Spleen (tissue), 11 donors: ENCODE measurements at regions not wholly inside any gene's neighbourhood (a gene's known extent, or its start where the extent isn't known, plus 50 kb on each side); places are given as distances from the start of the nearest gene placed in this dataset.

Experiments used
- DNase-seq: peaks from one replicate; pipeline ENCODE4 v3.0.0-alpha.2; 2020
- H3K27ac ChIP-seq, 8 donors: fragments of 200-600 bp; sonication (generic) in 7 of 8; 1 replicate in 4 of 8; 2 replicates in 4 of 8; pipeline versions ENCODE4 v1.5.0 to v1.8.0; 2016 to 2021; ENCODE audit warnings: inconsistent platforms in 4 of 8, mild to moderate bottlenecking in 4 of 8, moderate library complexity in 1 of 8
- H3K27me3 ChIP-seq, 7 donors: fragments of 200-600 bp; sonication (generic) in 6 of 7; replicated peaks in 1 of 7; 1 replicate in 4 of 7; 2 replicates in 3 of 7; pipeline versions ENCODE4 v1.5.0 to v1.8.0; 2016 to 2021; ENCODE audit warnings: inconsistent platforms in 3 of 7, mild to moderate bottlenecking in 1 of 7
- H3K36me3 ChIP-seq, 6 donors: fragments of 200-600 bp; sonication (generic) in 5 of 6; 1 replicate in 4 of 6; 2 replicates in 2 of 6; pipeline versions ENCODE4 v1.5.0 to v1.8.0; 2016 to 2021; ENCODE audit warnings: inconsistent platforms in 2 of 6
- H3K4me1 ChIP-seq, 6 donors: fragments of 200-600 bp; sonication (generic) in 5 of 6; 1 replicate in 3 of 6; 2 replicates in 3 of 6; pipeline versions ENCODE4 v1.5.0 to v1.8.0; 2016 to 2021; ENCODE audit warnings: inconsistent platforms in 3 of 6
- H3K4me3 ChIP-seq, 8 donors: fragments of 200-600 bp; sonication (generic) in 7 of 8; 1 replicate in 4 of 8; 2 replicates in 4 of 8; pipeline versions ENCODE4 v1.5.0 to v1.8.0; 2016 to 2021; ENCODE audit warnings: inconsistent platforms in 4 of 8, mild to moderate bottlenecking in 4 of 8, moderate library complexity in 2 of 8
- H3K9me3 ChIP-seq, 8 donors: fragments of 200-600 bp; sonication (generic) in 7 of 8; 1 replicate in 4 of 8; 2 replicates in 4 of 8; pipeline versions ENCODE4 v1.5.0 to v1.8.0; 2016 to 2021; ENCODE audit warnings: inconsistent platforms in 4 of 8
- CTCF ChIP-seq, 11 experiments: fragments of 200-600 bp in 7 of 11; fragments of 450-650 bp in 4 of 11; sonication (generic) in 4 of 11; IDR thresholded peaks in 8 of 11; conservative IDR thresholded peaks in 3 of 11; 1 replicate in 7 of 11; 2 replicates in 4 of 11; pipeline versions ENCODE4 v1.4.0 to v1.8.0; 2016 to 2021; ENCODE audit warnings: antibody characterized with exemption in 11 of 11, inconsistent platforms in 4 of 11, mild to moderate bottlenecking in 1 of 11
- POLR2A ChIP-seq, 3 donors: fragments of 450-650 bp; IDR thresholded peaks; one replicate each; pipeline ENCODE4 v1.5.1; 2017; ENCODE audit warnings: antibody characterized with exemption in 3 of 3, mild to moderate bottlenecking in 1 of 3
- POLR2AphosphoS5 ChIP-seq, 3 donors: sonication (generic); formaldehyde crosslinking; IDR thresholded peaks; one replicate each; pipeline ENCODE4 v1.5.1; 2017; ENCODE audit warnings: antibody characterized with exemption in 3 of 3
- WGBS, 5 donors: extraction: QIAGEN DNeasy Blood & Tissue Kit in 3 of 5; methylation state at CpG; one replicate each; pipeline versions ENCODE4 v1.1.5 to v1.1.7; 2013 to 2018; 5-methylcytosine and 5-hydroxymethylcytosine counted together
- intact Hi-C: fragments of 100-400 bp; cut with DNase I; formaldehyde crosslinking; loops from one replicate; pipeline ENCODE4 v1.15.0; 2023; ENCODE audit warnings: low total_unique reads
- donor health status: healthy with polysubstance abuse.
- donor health status: DM: no; HTN: no; CAD: no; lungs with moderate emphysema.
- donor health status: DM: no; HTN: no; CAD: no.
- donor health status: Bipolar disorder and iron deficiency.
- donor health status: healthy.
- donor health status: DM: no; HTN: no; CAD: no.
- donor health status: DM: yes; HTN: yes; CAD: no.

GRCh38 chr7:46220066-46220630 lies 299.1 kb upstream of the IGFBP3 start:
- intact Hi-C loops = no loop called here
- 68 to 88% (median 81%) methylated on average over 6 to 7 of the region's 7 CpGs for WGBS, 5 donors
- no peaks in the 10 kb centered on the region for H3K27me3 ChIP-seq

GRCh38 chr7:46218461-46219200 lies 297.6 kb upstream of the IGFBP3 start:
- no peak overlapping the region for H3K27ac ChIP-seq
- DNase-seq = no peak
- no peaks in the 10 kb centered on the region for H3K4me1 ChIP-seq
- no peaks in the 10 kb centered on the region for H3K27me3 ChIP-seq
- TF ChIP-seq POLR2A (IDR thresholded peaks at IDR 0.05) (no peak), POLR2AphosphoS5 (IDR thresholded peaks at IDR 0.05) (no peak), CTCF (IDR thresholded peaks at IDR 0.05 in 8 of 11, conservative IDR thresholded peaks at IDR 0.05 in 3 of 11) (no peak)
- no peak overlapping the region for H3K4me3 ChIP-seq
- no peaks in the 10 kb centered on the region for H3K36me3 ChIP-seq
- intact Hi-C loops = no loop called here
- no peaks in the 10 kb centered on the region for H3K9me3 ChIP-seq
- 60 to 79% (median 68%) methylated on average over 9 of the region's 9 CpGs for WGBS, 5 donors

More at GRCh38 chr7:46220066-46220630, 299.1 kb upstream of the IGFBP3 start:
- no peak for DNase-seq
- Histone ChIP-seq H3K27ac (no peak overlapping the region), H3K4me1 (no peaks in the 10 kb centered on the region), H3K4me3 (no peak overlapping the region), H3K36me3 (no peaks in the 10 kb centered on the region), H3K9me3 (no peaks in the 10 kb centered on the region)
- TF ChIP-seq CTCF (IDR thresholded peaks at IDR 0.05 in 8 of 11, conservative IDR thresholded peaks at IDR 0.05 in 3 of 11) = no peak
- TF ChIP-seq POLR2AphosphoS5 (IDR thresholded peaks at IDR 0.05) = no peak
- TF ChIP-seq POLR2A (IDR thresholded peaks at IDR 0.05) = no peak

DNA sequence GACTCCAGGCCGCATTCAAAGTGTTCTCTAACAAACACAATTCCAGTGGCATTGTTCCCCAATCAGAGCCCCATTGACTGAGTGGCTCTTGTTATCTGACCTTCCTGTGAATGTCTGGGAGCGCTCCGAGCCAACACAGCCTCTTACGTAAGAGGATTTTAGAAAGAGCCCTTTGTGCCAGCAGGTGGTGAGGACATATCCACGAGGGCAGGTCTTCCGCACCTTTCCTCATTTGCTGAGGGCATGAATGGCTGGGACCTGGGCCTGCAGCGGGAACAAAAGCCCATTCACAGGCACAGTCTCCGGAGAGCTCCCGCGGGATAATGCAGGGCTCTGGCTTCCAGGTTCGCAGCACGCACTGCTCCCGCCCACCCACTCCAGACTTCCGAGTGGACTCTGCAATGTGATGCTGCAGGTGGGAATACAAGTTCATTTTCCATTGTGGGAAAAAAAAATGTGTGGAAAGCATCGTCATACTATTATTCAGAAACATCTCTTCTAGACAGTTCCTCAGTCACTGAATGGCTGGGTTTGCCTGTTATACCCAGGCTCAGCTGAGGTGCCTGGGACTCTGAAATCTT lies 295.0 kb upstream of the IGFBP3 start:
- Histone ChIP-seq H3K4me1 (no peaks in the 10 kb centered on the region), H3K27ac (no peak overlapping the region), H3K36me3 (no peaks in the 10 kb centered on the region), H3K27me3 (no peaks in the 10 kb centered on the region), H3K9me3 (no peaks in the 10 kb centered on the region), H3K4me3 (no peak overlapping the region)
- DNase-seq = no peak
- TF ChIP-seq CTCF (IDR thresholded peaks at IDR 0.05 in 8 of 11, conservative IDR thresholded peaks at IDR 0.05 in 3 of 11) (no peak), POLR2AphosphoS5 (IDR thresholded peaks at IDR 0.05) (no peak), POLR2A (IDR thresholded peaks at IDR 0.05) (no peak)
- WGBS, 5 donors = 72 to 87% (median 75%) methylated on average over 14 to 15 of the region's 15 CpGs
- intact Hi-C loops = no loop called here

DNA sequence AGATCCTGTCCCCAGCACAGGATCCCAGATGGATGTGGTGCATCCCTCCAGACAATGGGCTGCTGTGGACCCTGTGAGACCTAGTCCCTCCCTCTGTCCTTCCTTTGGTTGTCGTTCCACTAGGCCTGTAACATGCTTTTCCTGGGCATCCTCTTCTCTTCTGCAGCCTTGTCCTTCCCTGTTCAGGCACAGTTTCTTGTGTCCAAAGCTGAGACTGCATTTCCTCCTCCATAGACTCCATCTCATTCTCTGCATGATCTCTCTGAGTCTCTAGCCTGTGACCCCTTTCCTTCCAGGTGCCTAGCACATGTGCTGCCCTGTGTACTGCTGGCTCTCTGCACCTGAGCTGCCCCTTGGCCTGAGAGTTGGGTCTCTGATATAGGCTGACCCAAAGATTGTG lies 293.5 kb upstream of the IGFBP3 start:
- intact Hi-C loops = no loop called here
- no peaks in the 10 kb centered on the region for H3K4me1 ChIP-seq
- no peak overlapping the region for H3K27ac ChIP-seq
- DNase-seq = no peak
- no peak overlapping the region for H3K4me3 ChIP-seq
- H3K27me3 ChIP-seq = no peaks in the 10 kb centered on the region
- 67 to 90% (median 86%) methylated on average over 1 of the region's 1 CpG for WGBS, 5 donors
- no peak for TF ChIP-seq CTCF (IDR thresholded peaks at IDR 0.05 in 8 of 11, conservative IDR thresholded peaks at IDR 0.05 in 3 of 11)
- TF ChIP-seq POLR2AphosphoS5 (IDR thresholded peaks at IDR 0.05) = no peak
- no peak for TF ChIP-seq POLR2A (IDR thresholded peaks at IDR 0.05)
- H3K9me3 ChIP-seq = no peaks in the 10 kb centered on the region
- H3K36me3 ChIP-seq = no peaks in the 10 kb centered on the region
